ENCODE measurements at regions not wholly inside any gene's neighbourhood (a gene's known extent, or its start where the extent isn't known, plus 50 kb on each side); places are given as distances from the start of the nearest gene placed in this dataset.

DNA sequence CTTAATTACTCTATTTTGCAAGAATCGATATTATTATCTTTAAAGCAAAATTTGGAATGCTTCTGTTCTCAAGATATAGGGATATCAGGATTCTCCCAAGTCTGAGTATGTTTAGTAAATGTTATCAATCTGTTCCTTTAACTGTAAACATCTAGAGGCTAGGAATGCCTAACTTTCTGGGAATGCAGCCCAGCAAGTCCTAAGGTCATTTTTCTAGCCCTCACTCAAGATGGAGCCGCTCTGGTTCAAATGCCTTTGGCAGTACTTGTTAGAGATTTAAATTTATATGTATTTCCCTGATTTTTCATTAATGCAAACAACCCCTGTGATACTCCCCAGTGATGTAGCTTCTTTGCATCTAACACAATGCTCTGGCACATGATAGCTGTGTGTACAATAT lies 623.8 kb upstream of the LCORL start:
- FAIRE-seq = no peak
- no peak for DNase-seq (ENCODE audit: insufficient read length)
- no peak for TF ChIP-seq TAF1 (IDR thresholded peaks at IDR 0.05; ENCODE audit: borderline replicate concordance, low read depth, low read length)
- no peak for TF ChIP-seq POLR2A (IDR thresholded peaks at IDR 0.05; ENCODE audit: low read depth, low read length)
- TF ChIP-seq POLR2AphosphoS5 (IDR thresholded peaks at IDR 0.05; ENCODE audit: low read depth, low read length) = no peak

DNA sequence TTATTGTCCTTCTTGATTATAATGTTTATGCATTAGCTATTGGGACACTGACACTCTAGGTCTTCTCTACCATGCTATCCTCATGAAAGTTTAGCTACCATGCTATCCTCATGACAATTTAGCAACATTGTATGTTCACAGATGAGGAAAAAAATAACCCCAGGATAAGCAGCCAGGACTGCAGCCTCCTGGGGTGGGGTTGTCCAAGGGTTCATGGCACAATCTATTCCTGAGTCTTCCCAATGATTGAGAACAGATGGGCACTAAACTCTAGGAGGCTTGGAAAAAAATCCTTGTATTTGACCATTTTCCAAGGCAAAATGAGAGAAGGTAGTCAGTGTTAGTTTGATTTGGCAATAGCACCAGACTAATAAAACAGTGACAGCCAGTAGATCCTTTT lies 619.8 kb upstream of the LCORL start:
- no peak for DNase-seq (ENCODE audit: insufficient read length)
- no peak for TF ChIP-seq POLR2A (IDR thresholded peaks at IDR 0.05; ENCODE audit: low read depth, low read length)
- TF ChIP-seq TAF1 (IDR thresholded peaks at IDR 0.05; ENCODE audit: borderline replicate concordance, low read depth, low read length) = no peak
- TF ChIP-seq POLR2AphosphoS5 (IDR thresholded peaks at IDR 0.05; ENCODE audit: low read depth, low read length) = no peak
- FAIRE-seq = no peak

DNA sequence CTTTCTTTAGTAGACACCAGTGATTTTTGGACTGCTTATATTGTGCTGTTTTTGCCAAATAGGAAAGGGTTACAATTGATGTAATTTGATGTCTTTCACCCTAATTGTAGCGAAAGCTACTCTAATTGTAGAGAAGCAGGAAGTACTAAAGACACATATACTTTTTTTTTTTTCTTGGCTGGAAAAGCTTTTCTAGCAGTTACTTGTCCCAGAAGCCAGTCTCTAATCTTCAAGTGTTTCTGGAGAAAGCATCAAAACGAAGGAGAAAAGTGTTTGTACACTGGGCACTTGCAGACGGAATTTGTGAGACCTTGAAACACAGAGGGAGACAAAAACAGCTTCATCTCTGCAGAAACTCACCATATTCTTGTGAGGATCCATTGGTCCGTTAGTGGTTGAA lies 616.5 kb upstream of the LCORL start:
- no peak for DNase-seq (ENCODE audit: insufficient read length)
- no peak for FAIRE-seq
- TF ChIP-seq POLR2AphosphoS5 (IDR thresholded peaks at IDR 0.05; ENCODE audit: low read depth, low read length) (no peak), POLR2A (IDR thresholded peaks at IDR 0.05; ENCODE audit: low read depth, low read length) (no peak), TAF1 (IDR thresholded peaks at IDR 0.05; ENCODE audit: borderline replicate concordance, low read depth, low read length) (no peak)

DNA sequence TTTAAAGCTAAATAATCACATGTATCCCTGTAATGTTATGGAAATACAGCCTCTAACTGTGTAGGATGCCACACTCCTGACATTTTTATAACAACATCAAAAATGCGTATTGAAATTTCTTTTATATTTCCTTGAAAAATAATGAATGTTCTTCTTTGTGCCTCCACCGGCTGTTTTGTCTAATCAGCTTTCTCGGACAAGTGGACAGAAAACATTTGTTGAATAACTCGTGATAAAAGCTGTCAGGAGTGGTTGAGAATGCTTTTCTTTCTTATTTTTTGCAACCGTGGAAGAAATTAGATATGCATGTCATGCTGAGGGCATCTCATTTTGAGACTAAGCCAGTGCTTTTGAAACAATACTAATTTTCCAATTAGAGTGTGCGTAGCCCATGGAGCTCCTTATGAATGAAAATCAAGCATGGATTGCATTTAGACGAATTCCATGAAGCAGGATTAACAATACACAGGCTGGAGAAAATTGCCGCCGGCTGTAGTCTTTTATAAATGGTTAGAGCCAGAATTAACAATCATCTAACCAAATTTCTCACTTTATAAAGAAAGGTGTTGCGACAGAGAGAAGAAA lies 614.5 kb upstream of the LCORL start:
- DNase-seq (ENCODE audit: insufficient read length) (no peak), FAIRE-seq (no peak)
- TF ChIP-seq TAF1 (IDR thresholded peaks at IDR 0.05; ENCODE audit: borderline replicate concordance, low read depth, low read length) = no peak
- TF ChIP-seq POLR2AphosphoS5 (IDR thresholded peaks at IDR 0.05; ENCODE audit: low read depth, low read length) = no peak
- TF ChIP-seq POLR2A (IDR thresholded peaks at IDR 0.05; ENCODE audit: low read depth, low read length) = no peak

DNA sequence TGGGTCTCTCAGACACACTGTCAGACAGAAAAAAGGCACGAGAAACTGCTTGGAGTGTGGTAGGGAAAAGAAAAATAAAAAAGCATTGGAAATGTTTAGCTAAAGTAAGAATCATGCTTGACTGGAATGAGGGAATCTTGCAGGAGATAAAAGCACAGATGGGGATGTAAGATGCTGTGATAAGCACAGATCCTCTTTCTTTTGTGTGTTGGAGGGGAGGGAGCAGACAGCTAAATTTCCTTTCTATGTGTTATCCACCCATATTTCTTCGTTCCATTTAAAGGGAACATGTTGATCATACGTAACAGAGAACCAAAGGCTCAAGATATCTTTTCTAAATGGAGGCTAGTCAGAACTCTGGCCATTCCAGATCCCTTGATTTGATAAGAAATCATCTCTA lies 614.0 kb upstream of the LCORL start:
- DNase-seq (ENCODE audit: insufficient read length) (no peak), FAIRE-seq (no peak)
- no peak for TF ChIP-seq TAF1 (IDR thresholded peaks at IDR 0.05; ENCODE audit: borderline replicate concordance, low read depth, low read length)
- no peak for TF ChIP-seq POLR2AphosphoS5 (IDR thresholded peaks at IDR 0.05; ENCODE audit: low read depth, low read length)
- no peak for TF ChIP-seq POLR2A (IDR thresholded peaks at IDR 0.05; ENCODE audit: low read depth, low read length)

DNA sequence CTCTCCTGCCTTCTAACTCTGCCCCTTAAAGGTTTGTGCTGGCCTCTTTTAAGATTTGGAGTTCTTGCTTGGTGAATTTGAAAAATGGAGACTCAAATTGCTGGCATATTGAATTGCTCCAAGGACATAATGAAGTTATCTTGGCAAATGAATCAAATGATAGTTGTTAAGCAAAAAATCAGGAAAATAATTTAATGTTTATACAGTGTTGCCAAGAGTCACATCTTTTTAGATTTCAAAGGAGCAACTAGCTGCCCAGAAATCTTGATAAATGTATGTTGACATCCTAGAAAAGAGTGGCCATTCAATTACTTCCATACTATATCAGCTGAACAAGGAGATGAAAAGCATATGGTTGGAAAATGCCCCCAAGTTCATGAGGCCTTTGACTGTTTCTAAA lies 610.0 kb upstream of the LCORL start:
- FAIRE-seq = no peak
- DNase-seq (ENCODE audit: insufficient read length) = no peak
- TF ChIP-seq POLR2AphosphoS5 (IDR thresholded peaks at IDR 0.05; ENCODE audit: low read depth, low read length) (no peak), TAF1 (IDR thresholded peaks at IDR 0.05; ENCODE audit: borderline replicate concordance, low read depth, low read length) (no peak), POLR2A (IDR thresholded peaks at IDR 0.05; ENCODE audit: low read depth, low read length) (no peak)

DNA sequence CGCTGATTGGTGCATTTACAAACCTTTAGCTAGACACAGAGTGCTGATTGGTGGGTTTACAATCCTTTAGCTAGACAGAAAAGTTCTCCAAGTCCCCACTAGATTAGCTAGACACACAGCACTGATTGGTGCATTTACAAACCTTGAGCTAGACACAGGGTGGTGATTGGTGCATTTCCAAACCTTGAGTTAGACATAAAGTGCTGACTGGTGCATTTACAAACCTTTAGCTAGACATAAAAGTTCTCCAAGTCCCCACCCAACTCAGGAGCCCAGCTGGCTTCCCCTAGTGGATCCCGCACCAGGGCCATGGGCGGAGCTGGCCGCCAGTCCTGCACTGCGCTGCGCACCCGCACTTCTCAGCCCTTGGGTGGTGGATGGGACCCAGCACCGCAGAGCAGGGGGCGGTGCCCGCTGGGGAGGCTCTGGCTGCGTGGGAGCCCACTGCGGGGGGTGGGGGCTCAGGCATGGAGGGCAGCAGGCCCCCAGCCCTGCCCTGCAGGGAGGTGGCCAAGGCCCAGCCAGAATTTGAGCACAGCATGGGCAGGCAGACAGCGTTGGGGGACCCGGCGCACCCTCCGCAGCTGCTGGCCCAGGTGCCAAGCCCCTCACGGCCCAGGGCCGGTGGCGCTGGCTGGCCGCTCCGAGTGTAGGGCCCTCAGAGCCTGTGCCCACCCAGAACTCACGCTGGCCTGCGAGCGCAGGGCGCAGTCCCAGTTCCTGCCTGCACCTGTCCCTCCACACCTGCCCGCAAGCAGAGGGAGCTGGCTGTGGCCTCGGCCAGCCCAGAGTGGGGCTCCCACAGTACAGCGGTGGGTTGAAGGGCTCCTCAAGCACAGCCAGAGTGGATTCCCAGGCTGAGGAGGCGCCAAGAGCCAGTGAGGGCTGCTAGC lies 608.9 kb upstream of the LCORL start:
- TF ChIP-seq POLR2AphosphoS5 (IDR thresholded peaks at IDR 0.05; ENCODE audit: low read depth, low read length) = no peak
- TF ChIP-seq POLR2A (IDR thresholded peaks at IDR 0.05; ENCODE audit: low read depth, low read length) = no peak
- TF ChIP-seq TAF1 (IDR thresholded peaks at IDR 0.05; ENCODE audit: borderline replicate concordance, low read depth, low read length) = no peak
- DNase-seq (ENCODE audit: insufficient read length) (no peak), FAIRE-seq (no peak)

DNA sequence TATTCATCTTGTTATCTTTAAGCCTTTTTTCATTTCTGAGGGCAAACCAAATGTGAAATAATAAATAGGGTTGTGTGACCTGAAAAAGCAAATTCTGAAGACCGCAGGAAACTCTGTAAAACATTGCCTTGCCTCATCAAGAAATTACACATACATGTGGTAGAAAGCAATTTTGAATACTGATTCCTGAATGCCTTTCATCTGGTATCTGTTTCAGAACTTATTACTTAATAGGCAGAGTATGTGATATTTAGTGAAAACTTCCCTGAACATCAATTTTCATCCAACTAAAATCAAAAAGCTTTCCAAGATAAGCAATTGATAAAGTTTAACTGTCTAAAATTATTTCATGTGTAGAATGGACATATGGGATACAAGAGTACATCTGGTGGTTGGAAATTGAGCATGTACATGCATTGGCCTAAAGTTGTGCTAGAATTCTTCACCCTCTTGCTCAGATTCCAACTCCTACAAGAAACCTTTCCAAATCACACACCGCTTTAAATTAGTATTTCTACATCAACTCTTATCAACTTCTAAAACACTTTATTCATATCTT lies 606.0 kb upstream of the LCORL start:
- FAIRE-seq (no peak), DNase-seq (ENCODE audit: insufficient read length) (no peak)
- no peak for TF ChIP-seq POLR2A (IDR thresholded peaks at IDR 0.05; ENCODE audit: low read depth, low read length)

DNA sequence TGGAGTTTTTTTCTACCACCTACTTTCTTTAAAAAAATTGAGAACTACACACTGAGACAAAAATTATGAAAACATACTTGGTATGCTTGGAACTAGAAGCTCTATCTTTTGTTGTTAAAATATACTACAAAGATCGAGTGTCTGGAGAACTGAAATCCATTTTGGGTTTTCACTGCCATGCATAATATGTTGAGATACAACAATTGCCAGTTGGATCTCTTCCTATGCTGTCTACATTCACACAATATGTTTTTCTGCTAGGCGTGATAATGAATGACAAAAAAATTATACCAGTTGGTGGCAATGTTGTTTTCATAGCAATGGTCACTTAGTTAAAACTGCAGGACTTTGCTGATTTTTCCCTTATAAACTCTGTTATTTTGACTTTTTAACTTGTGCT lies 605.4 kb upstream of the LCORL start:
- no peak for TF ChIP-seq POLR2AphosphoS5 (IDR thresholded peaks at IDR 0.05; ENCODE audit: low read depth, low read length)
- TF ChIP-seq TAF1 (IDR thresholded peaks at IDR 0.05; ENCODE audit: borderline replicate concordance, low read depth, low read length) = no peak
- TF ChIP-seq POLR2A (IDR thresholded peaks at IDR 0.05; ENCODE audit: low read depth, low read length) = no peak
- DNase-seq (ENCODE audit: insufficient read length) (no peak), FAIRE-seq (no peak)

DNA sequence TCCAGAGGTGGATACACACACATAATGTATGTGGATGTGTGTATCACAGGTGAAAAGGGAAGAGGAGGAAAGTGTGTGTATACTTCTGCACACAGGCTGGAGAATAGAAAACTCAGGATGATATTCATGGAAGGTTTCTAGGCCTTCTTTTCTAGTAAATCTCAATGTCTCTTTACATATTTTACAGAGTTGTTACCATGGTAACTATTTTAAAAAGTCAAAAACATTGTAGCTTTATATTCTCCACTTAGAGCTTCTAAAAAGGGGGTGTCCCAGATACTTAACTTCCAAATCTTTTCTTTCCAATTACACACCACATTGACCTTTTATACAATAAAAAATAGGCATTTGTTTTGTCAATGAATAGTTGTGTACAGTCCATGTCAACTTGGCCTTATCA lies 604.8 kb upstream of the LCORL start:
- DNase-seq (ENCODE audit: insufficient read length) (no peak), FAIRE-seq (no peak)
- TF ChIP-seq POLR2A (IDR thresholded peaks at IDR 0.05; ENCODE audit: low read depth, low read length) (no peak), TAF1 (IDR thresholded peaks at IDR 0.05; ENCODE audit: borderline replicate concordance, low read depth, low read length) (no peak), POLR2AphosphoS5 (IDR thresholded peaks at IDR 0.05; ENCODE audit: low read depth, low read length) (no peak)

DNA sequence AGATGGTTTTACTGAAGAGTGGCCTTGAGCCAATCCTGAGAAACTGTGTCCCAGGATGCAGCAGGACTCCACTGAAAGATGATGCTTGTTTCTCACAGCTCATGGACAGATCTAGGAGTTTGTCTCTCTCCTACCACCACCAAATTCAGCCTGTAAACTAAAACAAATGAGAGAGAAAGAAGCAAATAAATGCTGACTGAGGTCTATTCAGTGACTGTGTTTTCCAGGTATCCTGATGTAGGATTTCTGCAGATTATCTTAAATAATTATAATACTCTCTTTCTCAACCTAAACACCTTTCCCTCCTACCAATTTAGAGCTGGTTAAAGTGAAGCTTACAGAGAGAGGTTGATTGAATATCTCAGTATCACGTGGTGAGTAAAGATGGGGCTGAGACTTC lies 599.6 kb upstream of the LCORL start:
- TF ChIP-seq POLR2AphosphoS5 (IDR thresholded peaks at IDR 0.05; ENCODE audit: low read depth, low read length) (no peak), TAF1 (IDR thresholded peaks at IDR 0.05; ENCODE audit: borderline replicate concordance, low read depth, low read length) (no peak), POLR2A (IDR thresholded peaks at IDR 0.05; ENCODE audit: low read depth, low read length) (no peak)
- DNase-seq (ENCODE audit: insufficient read length) (no peak), FAIRE-seq (no peak)

DNA sequence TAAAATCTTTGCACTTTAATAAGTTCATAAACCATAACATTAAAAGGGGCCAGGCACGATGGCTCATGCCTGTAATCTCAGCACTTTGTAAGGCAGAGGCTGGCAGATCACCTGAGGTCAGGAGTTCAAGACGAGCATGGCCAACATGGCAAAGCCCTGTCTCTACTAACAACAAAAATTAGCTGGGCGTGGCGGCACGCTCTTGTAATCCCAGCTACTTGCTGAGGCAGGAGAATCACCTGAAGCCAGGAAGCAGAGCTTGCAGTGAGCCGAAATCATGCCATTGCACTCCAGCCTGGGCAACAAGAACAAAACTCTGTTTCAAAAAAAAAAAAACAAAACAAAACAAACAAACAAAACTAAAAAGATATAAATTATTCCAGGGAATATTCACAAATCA lies 595.2 kb upstream of the LCORL start:
- no peak for DNase-seq (ENCODE audit: insufficient read length)
- FAIRE-seq = no peak
- TF ChIP-seq POLR2AphosphoS5 (IDR thresholded peaks at IDR 0.05; ENCODE audit: low read depth, low read length) (no peak), POLR2A (IDR thresholded peaks at IDR 0.05; ENCODE audit: low read depth, low read length) (no peak), TAF1 (IDR thresholded peaks at IDR 0.05; ENCODE audit: borderline replicate concordance, low read depth, low read length) (no peak)
